ENCODE measurements at regions not wholly inside any gene's neighbourhood (a gene's known extent, or its start where the extent isn't known, plus 50 kb on each side); places are given as distances from the start of the nearest gene placed in this dataset.

- Mint-ChIP-seq H3K4me3 (no peak overlapping the region), H3K27ac (no peak overlapping the region), H3K9me3 (no peaks in the 10 kb centered on the region), H3K27me3 (peaks cover 21% of the 10 kb centered on the region), H3K4me1 (ENCODE audit: low read depth) (no peaks in the 10 kb centered on the region), H3K36me3 (ENCODE audit: low read depth) (no peaks in the 10 kb centered on the region)
- DNase-seq = no peak
Observed at GRCh38 chr11:116278076-116278475, 494.7 kb downstream of the BUD13 start.

GRCh38 chr11:116276051-116277044 is 496.4 kb downstream of the BUD13 start:
- DNase-seq = peak; percentile 85
- H3K27ac Mint-ChIP-seq = no peak overlapping the region
- H3K4me3 Mint-ChIP-seq = peak overlapping the region; percentile 53
- H3K36me3 Mint-ChIP-seq (ENCODE audit: low read depth) = no peaks in the 10 kb centered on the region
- no peaks in the 10 kb centered on the region for H3K9me3 Mint-ChIP-seq
- H3K4me1 Mint-ChIP-seq (ENCODE audit: low read depth) = no peaks in the 10 kb centered on the region
- H3K27me3 Mint-ChIP-seq = peaks cover 24% of the 10 kb centered on the region

GRCh38 chr11:116275635-116276034 is 497.2 kb downstream of the BUD13 start:
- Mint-ChIP-seq H3K9me3 (no peaks in the 10 kb centered on the region), H3K36me3 (ENCODE audit: low read depth) (no peaks in the 10 kb centered on the region), H3K27me3 (peaks cover 24% of the 10 kb centered on the region), H3K27ac (no peak overlapping the region), H3K4me1 (ENCODE audit: low read depth) (no peaks in the 10 kb centered on the region), H3K4me3 (no peak overlapping the region)
- DNase-seq = no peak

GRCh38 chr11:116274521-116274920 is 498.3 kb downstream of the BUD13 start:
- Mint-ChIP-seq H3K27me3 (peaks cover 24% of the 10 kb centered on the region), H3K4me3 (no peak overlapping the region), H3K27ac (no peak overlapping the region), H3K36me3 (ENCODE audit: low read depth) (no peaks in the 10 kb centered on the region), H3K4me1 (ENCODE audit: low read depth) (no peaks in the 10 kb centered on the region), H3K9me3 (no peaks in the 10 kb centered on the region)
- no peak for DNase-seq

GRCh38 chr11:116272181-116272789 is 500.5 kb downstream of the BUD13 start:
- H3K27me3 Mint-ChIP-seq = peaks cover 20% of the 10 kb centered on the region
- no peak overlapping the region for H3K4me3 Mint-ChIP-seq
- no peak for DNase-seq
- no peaks in the 10 kb centered on the region for H3K4me1 Mint-ChIP-seq (ENCODE audit: low read depth)
- H3K36me3 Mint-ChIP-seq (ENCODE audit: low read depth) = no peaks in the 10 kb centered on the region
- H3K27ac Mint-ChIP-seq = no peak overlapping the region
- H3K9me3 Mint-ChIP-seq = no peaks in the 10 kb centered on the region

GRCh38 chr11:116271479-116271878 is 501.3 kb downstream of the BUD13 start:
- Mint-ChIP-seq H3K4me3 (no peak overlapping the region), H3K27me3 (peaks cover 18% of the 10 kb centered on the region), H3K27ac (no peak overlapping the region), H3K4me1 (ENCODE audit: low read depth) (no peaks in the 10 kb centered on the region), H3K9me3 (no peaks in the 10 kb centered on the region), H3K36me3 (ENCODE audit: low read depth) (no peaks in the 10 kb centered on the region)
- DNase-seq = no peak

GRCh38 chr11:116267146-116267545 is 505.6 kb downstream of the BUD13 start:
- H3K36me3 Mint-ChIP-seq (ENCODE audit: low read depth) = no peaks in the 10 kb centered on the region

GRCh38 chr11:116263770-116264169 is 509.0 kb downstream of the BUD13 start:
- H3K27me3 Mint-ChIP-seq = peaks cover 11% of the 10 kb centered on the region
- no peaks in the 10 kb centered on the region for H3K9me3 Mint-ChIP-seq
- no peak overlapping the region for H3K4me3 Mint-ChIP-seq
- no peaks in the 10 kb centered on the region for H3K4me1 Mint-ChIP-seq (ENCODE audit: low read depth)
- H3K36me3 Mint-ChIP-seq (ENCODE audit: low read depth) = no peaks in the 10 kb centered on the region
- no peak for DNase-seq
- no peak overlapping the region for H3K27ac Mint-ChIP-seq

More at GRCh38 chr11:116267146-116267545, 505.6 kb downstream of the BUD13 start:
- DNase-seq = no peak
- Mint-ChIP-seq H3K9me3 (no peaks in the 10 kb centered on the region), H3K27me3 (peaks cover 4% of the 10 kb centered on the region), H3K27ac (no peak overlapping the region), H3K4me3 (no peak overlapping the region), H3K4me1 (ENCODE audit: low read depth) (no peaks in the 10 kb centered on the region)

GRCh38 chr11:116263019-116263418 is 509.8 kb downstream of the BUD13 start:
- Mint-ChIP-seq H3K27me3 (peaks cover 11% of the 10 kb centered on the region), H3K36me3 (ENCODE audit: low read depth) (no peaks in the 10 kb centered on the region), H3K27ac (no peak overlapping the region), H3K4me3 (no peak overlapping the region), H3K9me3 (no peaks in the 10 kb centered on the region), H3K4me1 (ENCODE audit: low read depth) (no peaks in the 10 kb centered on the region)
- no peak for DNase-seq

GRCh38 chr11:116262370-116262769 is 510.4 kb downstream of the BUD13 start:
- Mint-ChIP-seq H3K4me3 (no peak overlapping the region), H3K27me3 (peaks cover 14% of the 10 kb centered on the region), H3K27ac (no peak overlapping the region), H3K36me3 (ENCODE audit: low read depth) (no peaks in the 10 kb centered on the region), H3K9me3 (no peaks in the 10 kb centered on the region), H3K4me1 (ENCODE audit: low read depth) (no peaks in the 10 kb centered on the region)
- DNase-seq = no peak

- H3K9me3 Mint-ChIP-seq = no peaks in the 10 kb centered on the region
- H3K36me3 Mint-ChIP-seq (ENCODE audit: low read depth) = no peaks in the 10 kb centered on the region
- no peak for DNase-seq
- H3K27ac Mint-ChIP-seq = no peak overlapping the region
- no peaks in the 10 kb centered on the region for H3K4me1 Mint-ChIP-seq (ENCODE audit: low read depth)
- H3K4me3 Mint-ChIP-seq = no peak overlapping the region
- H3K27me3 Mint-ChIP-seq = peaks cover 14% of the 10 kb centered on the region
Observed at GRCh38 chr11:116261606-116262005, 511.2 kb downstream of the BUD13 start.

GRCh38 chr11:116258821-116259220 is 514.0 kb downstream of the BUD13 start:
- no peak overlapping the region for H3K27ac Mint-ChIP-seq
- H3K36me3 Mint-ChIP-seq (ENCODE audit: low read depth) = no peaks in the 10 kb centered on the region
- no peaks in the 10 kb centered on the region for H3K9me3 Mint-ChIP-seq
- H3K4me3 Mint-ChIP-seq = no peak overlapping the region
- DNase-seq = no peak
- peaks cover 16% of the 10 kb centered on the region for H3K27me3 Mint-ChIP-seq
- H3K4me1 Mint-ChIP-seq (ENCODE audit: low read depth) = no peaks in the 10 kb centered on the region

GRCh38 chr11:116257883-116258282 is 514.9 kb downstream of the BUD13 start:
- Mint-ChIP-seq H3K4me1 (ENCODE audit: low read depth) (no peaks in the 10 kb centered on the region), H3K36me3 (ENCODE audit: low read depth) (no peaks in the 10 kb centered on the region), H3K27me3 (peaks cover 16% of the 10 kb centered on the region), H3K9me3 (no peaks in the 10 kb centered on the region), H3K27ac (no peak overlapping the region), H3K4me3 (no peak overlapping the region)
- no peak for DNase-seq

- no peak overlapping the region for H3K4me3 Mint-ChIP-seq
- no peak overlapping the region for H3K27ac Mint-ChIP-seq
- no peak for DNase-seq
- no peaks in the 10 kb centered on the region for H3K4me1 Mint-ChIP-seq (ENCODE audit: low read depth)
- peaks cover 19% of the 10 kb centered on the region for H3K27me3 Mint-ChIP-seq
- H3K9me3 Mint-ChIP-seq = no peaks in the 10 kb centered on the region
- H3K36me3 Mint-ChIP-seq (ENCODE audit: low read depth) = no peaks in the 10 kb centered on the region
Observed at GRCh38 chr11:116257092-116257491, 515.7 kb downstream of the BUD13 start.

- H3K27me3 Mint-ChIP-seq = peaks cover 17% of the 10 kb centered on the region
- no peaks in the 10 kb centered on the region for H3K9me3 Mint-ChIP-seq
- H3K4me3 Mint-ChIP-seq = no peak overlapping the region
- H3K36me3 Mint-ChIP-seq (ENCODE audit: low read depth) = no peaks in the 10 kb centered on the region
- H3K27ac Mint-ChIP-seq = no peak overlapping the region
- H3K4me1 Mint-ChIP-seq (ENCODE audit: low read depth) = no peaks in the 10 kb centered on the region
- DNase-seq = no peak
Observed at GRCh38 chr11:116256215-116256614, 516.6 kb downstream of the BUD13 start.

Measured in activated T-cell treated with anti-CD3 and anti-CD28 coated beads, Interleukin-2, amount 50 U/mL, for 24 hours (primary cell).